ENCODE measurements at regions not wholly inside any gene's neighbourhood (a gene's known extent, or its start where the extent isn't known, plus 50 kb on each side); places are given as distances from the start of the nearest gene placed in this dataset.

DNA sequence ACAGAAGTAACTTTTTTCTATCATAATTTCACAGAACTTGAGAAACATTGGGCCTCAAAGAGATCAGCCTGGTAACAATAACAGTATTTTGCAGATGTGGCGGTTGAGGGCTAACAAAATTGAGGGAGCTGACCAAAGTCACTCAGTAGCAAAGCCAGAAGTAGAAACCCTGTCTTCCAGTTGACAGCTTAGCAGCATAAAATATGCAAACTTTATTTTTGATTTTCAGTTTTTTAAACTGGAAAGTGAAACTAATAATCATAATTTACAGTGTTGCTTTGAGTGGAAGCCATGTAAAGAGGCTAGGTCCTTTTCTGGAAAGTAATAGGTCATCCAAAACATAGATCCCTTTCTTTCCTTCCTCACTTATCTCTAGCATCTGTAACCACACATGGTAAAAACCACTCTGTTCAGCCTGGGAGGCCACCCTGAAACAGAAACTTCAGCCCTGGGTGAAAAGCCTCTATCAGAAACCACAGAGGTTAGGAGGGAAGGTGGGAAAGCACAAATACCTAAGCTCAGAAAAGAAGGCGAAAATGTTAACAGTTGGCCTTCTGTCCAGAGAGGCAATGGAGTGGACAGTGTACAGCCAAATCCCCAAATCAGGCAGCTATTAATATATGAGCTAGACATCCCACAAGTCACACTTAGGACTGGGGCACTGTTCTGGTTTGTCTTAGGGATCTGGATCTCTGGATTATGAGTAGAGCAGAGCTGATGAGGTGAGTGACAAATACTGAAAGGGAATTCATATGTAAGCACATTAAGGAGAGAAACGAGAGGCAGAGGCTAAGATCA lies 61.1 kb upstream of the ARSJ start:
- Mint-ChIP-seq H3K27me3 (ENCODE audit: low read depth) (no peaks in the 10 kb centered on the region), H3K36me3 (no peaks in the 10 kb centered on the region), H3K4me3 (no peak overlapping the region), H3K4me1 (no peaks in the 10 kb centered on the region), H3K9me3 (no peaks in the 10 kb centered on the region), H3K27ac (no peak overlapping the region)
- ChIA-PET POLR2A (no interaction called here), CTCF (no interaction called here)
- no peak for ATAC-seq
- TF ChIP-seq ATF1 (CRISPR knock-in tag; IDR thresholded peaks at IDR 0.05) (no peak), ZNF219 (CRISPR knock-in tag; IDR thresholded peaks at IDR 0.05; ENCODE audit: borderline replicate concordance) (no peak), FOXJ3 (CRISPR knock-in tag; IDR thresholded peaks at IDR 0.05; ENCODE audit: borderline replicate concordance) (no peak), ZNF416 (CRISPR knock-in tag; IDR thresholded peaks at IDR 0.05) (no peak), NFYB (CRISPR knock-in tag; conservative IDR thresholded peaks at IDR 0.05; ENCODE audit: low read depth) (no peak), RELA (CRISPR knock-in tag; IDR thresholded peaks at IDR 0.05; ENCODE audit: borderline replicate concordance) (no peak), RORB (CRISPR knock-in tag; IDR thresholded peaks at IDR 0.05) (no peak), HMGA2 (CRISPR knock-in tag; IDR thresholded peaks at IDR 0.05) (no peak), NR2C2 (CRISPR knock-in tag; IDR thresholded peaks at IDR 0.05) (no peak), ZNF138 (CRISPR knock-in tag; conservative IDR thresholded peaks at IDR 0.05) (no peak), CREB1 (CRISPR knock-in tag; IDR thresholded peaks at IDR 0.05) (no peak), NR1H2 (CRISPR knock-in tag; IDR thresholded peaks at IDR 0.05) (no peak), CBFB (CRISPR knock-in tag; IDR thresholded peaks at IDR 0.05; ENCODE audit: low read depth) (no peak), GRHL2 (CRISPR knock-in tag; IDR thresholded peaks at IDR 0.05; ENCODE audit: insufficient replicate concordance, severe bottlenecking) (no peak)
- TF ChIP-seq, protein P1, sequence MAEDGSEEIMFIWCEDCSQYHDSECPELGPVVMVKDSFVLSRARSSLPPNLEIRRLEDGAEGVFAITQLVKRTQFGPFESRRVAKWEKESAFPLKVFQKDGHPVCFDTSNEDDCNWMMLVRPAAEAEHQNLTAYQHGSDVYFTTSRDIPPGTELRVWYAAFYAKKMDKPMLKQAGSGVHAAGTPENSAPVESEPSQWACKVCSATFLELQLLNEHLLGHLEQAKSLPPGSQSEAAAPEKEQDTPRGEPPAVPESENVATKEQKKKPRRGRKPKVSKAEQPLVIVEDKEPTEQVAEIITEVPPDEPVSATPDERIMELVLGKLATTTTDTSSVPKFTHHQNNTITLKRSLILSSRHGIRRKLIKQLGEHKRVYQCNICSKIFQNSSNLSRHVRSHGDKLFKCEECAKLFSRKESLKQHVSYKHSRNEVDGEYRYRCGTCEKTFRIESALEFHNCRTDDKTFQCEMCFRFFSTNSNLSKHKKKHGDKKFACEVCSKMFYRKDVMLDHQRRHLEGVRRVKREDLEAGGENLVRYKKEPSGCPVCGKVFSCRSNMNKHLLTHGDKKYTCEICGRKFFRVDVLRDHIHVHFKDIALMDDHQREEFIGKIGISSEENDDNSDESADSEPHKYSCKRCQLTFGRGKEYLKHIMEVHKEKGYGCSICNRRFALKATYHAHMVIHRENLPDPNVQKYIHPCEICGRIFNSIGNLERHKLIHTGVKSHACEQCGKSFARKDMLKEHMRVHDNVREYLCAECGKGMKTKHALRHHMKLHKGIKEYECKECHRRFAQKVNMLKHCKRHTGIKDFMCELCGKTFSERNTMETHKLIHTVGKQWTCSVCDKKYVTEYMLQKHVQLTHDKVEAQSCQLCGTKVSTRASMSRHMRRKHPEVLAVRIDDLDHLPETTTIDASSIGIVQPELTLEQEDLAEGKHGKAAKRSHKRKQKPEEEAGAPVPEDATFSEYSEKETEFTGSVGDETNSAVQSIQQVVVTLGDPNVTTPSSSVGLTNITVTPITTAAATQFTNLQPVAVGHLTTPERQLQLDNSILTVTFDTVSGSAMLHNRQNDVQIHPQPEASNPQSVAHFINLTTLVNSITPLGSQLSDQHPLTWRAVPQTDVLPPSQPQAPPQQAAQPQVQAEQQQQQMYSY (CRISPR knock-in tag; IDR thresholded peaks at IDR 0.05), result no peak
- TF ChIP-seq, protein P2, sequence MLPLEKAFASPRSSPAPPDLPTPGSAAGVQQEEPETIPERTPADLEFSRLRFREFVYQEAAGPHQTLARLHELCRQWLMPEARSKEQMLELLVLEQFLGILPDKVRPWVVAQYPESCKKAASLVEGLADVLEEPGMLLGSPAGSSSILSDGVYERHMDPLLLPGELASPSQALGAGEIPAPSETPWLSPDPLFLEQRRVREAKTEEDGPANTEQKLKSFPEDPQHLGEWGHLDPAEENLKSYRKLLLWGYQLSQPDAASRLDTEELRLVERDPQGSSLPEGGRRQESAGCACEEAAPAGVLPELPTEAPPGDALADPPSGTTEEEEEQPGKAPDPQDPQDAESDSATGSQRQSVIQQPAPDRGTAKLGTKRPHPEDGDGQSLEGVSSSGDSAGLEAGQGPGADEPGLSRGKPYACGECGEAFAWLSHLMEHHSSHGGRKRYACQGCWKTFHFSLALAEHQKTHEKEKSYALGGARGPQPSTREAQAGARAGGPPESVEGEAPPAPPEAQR (CRISPR knock-in tag; IDR thresholded peaks at IDR 0.05), result no peak
- TF ChIP-seq, protein P3, sequence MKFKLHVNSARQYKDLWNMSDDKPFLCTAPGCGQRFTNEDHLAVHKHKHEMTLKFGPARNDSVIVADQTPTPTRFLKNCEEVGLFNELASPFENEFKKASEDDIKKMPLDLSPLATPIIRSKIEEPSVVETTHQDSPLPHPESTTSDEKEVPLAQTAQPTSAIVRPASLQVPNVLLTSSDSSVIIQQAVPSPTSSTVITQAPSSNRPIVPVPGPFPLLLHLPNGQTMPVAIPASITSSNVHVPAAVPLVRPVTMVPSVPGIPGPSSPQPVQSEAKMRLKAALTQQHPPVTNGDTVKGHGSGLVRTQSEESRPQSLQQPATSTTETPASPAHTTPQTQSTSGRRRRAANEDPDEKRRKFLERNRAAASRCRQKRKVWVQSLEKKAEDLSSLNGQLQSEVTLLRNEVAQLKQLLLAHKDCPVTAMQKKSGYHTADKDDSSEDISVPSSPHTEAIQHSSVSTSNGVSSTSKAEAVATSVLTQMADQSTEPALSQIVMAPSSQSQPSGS (CRISPR knock-in tag; IDR thresholded peaks at IDR 0.05; ENCODE audit: borderline replicate concordance, low read depth), result no peak
- TF ChIP-seq, protein P4, sequence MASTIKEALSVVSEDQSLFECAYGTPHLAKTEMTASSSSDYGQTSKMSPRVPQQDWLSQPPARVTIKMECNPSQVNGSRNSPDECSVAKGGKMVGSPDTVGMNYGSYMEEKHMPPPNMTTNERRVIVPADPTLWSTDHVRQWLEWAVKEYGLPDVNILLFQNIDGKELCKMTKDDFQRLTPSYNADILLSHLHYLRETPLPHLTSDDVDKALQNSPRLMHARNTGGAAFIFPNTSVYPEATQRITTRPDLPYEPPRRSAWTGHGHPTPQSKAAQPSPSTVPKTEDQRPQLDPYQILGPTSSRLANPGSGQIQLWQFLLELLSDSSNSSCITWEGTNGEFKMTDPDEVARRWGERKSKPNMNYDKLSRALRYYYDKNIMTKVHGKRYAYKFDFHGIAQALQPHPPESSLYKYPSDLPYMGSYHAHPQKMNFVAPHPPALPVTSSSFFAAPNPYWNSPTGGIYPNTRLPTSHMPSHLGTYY (CRISPR knock-in tag; IDR thresholded peaks at IDR 0.05), result no peak
- TF ChIP-seq, protein P5, sequence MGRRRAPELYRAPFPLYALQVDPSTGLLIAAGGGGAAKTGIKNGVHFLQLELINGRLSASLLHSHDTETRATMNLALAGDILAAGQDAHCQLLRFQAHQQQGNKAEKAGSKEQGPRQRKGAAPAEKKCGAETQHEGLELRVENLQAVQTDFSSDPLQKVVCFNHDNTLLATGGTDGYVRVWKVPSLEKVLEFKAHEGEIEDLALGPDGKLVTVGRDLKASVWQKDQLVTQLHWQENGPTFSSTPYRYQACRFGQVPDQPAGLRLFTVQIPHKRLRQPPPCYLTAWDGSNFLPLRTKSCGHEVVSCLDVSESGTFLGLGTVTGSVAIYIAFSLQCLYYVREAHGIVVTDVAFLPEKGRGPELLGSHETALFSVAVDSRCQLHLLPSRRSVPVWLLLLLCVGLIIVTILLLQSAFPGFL (CRISPR knock-in tag; IDR thresholded peaks at IDR 0.05; ENCODE audit: borderline replicate concordance), result no peak
- TF ChIP-seq, protein P6, sequence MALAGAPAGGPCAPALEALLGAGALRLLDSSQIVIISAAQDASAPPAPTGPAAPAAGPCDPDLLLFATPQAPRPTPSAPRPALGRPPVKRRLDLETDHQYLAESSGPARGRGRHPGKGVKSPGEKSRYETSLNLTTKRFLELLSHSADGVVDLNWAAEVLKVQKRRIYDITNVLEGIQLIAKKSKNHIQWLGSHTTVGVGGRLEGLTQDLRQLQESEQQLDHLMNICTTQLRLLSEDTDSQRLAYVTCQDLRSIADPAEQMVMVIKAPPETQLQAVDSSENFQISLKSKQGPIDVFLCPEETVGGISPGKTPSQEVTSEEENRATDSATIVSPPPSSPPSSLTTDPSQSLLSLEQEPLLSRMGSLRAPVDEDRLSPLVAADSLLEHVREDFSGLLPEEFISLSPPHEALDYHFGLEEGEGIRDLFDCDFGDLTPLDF (CRISPR knock-in tag; IDR thresholded peaks at IDR 0.05), result no peak
- DNase-seq (ENCODE audit: low spot score), result no peak

Data from WTC11 (cell line).